ENCODE measurements at regions not wholly inside any gene's neighbourhood (a gene's known extent, or its start where the extent isn't known, plus 50 kb on each side); places are given as distances from the start of the nearest gene placed in this dataset.

- DNase-seq, result no peak
Observed at GRCh38 chr3:178456621-178457285, 79.5 kb upstream of the KCNMB2 start.

- DNase-seq, result no peak
Observed at GRCh38 chr3:178457511-178457910, 78.7 kb upstream of the KCNMB2 start.

GRCh38 chr3:178458313-178459037 is 77.8 kb upstream of the KCNMB2 start:
- DNase-seq, result no peak

GRCh38 chr3:178459038-178459410 is 77.2 kb upstream of the KCNMB2 start:
- no peak for DNase-seq

GRCh38 chr3:178465260-178466180 is 70.7 kb upstream of the KCNMB2 start:
- no peak for DNase-seq

GRCh38 chr3:178472941-178473340 is 63.3 kb upstream of the KCNMB2 start:
- no peak for DNase-seq

GRCh38 chr3:178474526-178474925 is 61.7 kb upstream of the KCNMB2 start:
- DNase-seq, result no peak

GRCh38 chr3:178475062-178475461 is 61.2 kb upstream of the KCNMB2 start:
- DNase-seq, result no peak

GRCh38 chr3:178476886-178477285 is 59.4 kb upstream of the KCNMB2 start:
- no peak for DNase-seq

- DNase-seq, result no peak
Observed at GRCh38 chr3:178479446-178479845, 56.8 kb upstream of the KCNMB2 start.

- no peak for DNase-seq
Observed at GRCh38 chr3:178479860-178480259, 56.4 kb upstream of the KCNMB2 start.

GRCh38 chr3:178480274-178480673 is 56.0 kb upstream of the KCNMB2 start:
- no peak for DNase-seq

GRCh38 chr3:178480795-178481194 is 55.4 kb upstream of the KCNMB2 start:
- DNase-seq, result no peak

- DNase-seq, result no peak
Observed at GRCh38 chr3:178482981-178483380, 53.3 kb upstream of the KCNMB2 start.

GRCh38 chr3:178483704-178484103 is 52.5 kb upstream of the KCNMB2 start:
- DNase-seq, result no peak

- no peak for DNase-seq
Observed at GRCh38 chr3:178485756-178486155, 50.5 kb upstream of the KCNMB2 start.
